Transverse colon (tissue), 3 donors: ENCODE measurements at regions not wholly inside any gene's neighbourhood (a gene's known extent, or its start where the extent isn't known, plus 50 kb on each side); places are given as distances from the start of the nearest gene placed in this dataset.

ENCODE experiments used
- EP300 ChIP-seq: sonication (generic); formaldehyde crosslinking; IDR thresholded peaks from one replicate; pipeline ENCODE4 v1.6.1; 2017; ENCODE audit warnings: antibody characterized with exemption, low read depth
- TF ChIP-seq, protein P1 (sequence below), 5 experiments: fragments of 200-600 bp in 3 of 5; fragments of 450-650 bp in 2 of 5; sonication (generic) in 3 of 5; IDR thresholded peaks; 1 replicate in 2 of 5; 2 replicates in 3 of 5; pipeline ENCODE4 v1.5.1; 2016 to 2017; ENCODE audit warnings: antibody characterized with exemption in 5 of 5, inconsistent platforms in 3 of 5, mild to moderate bottlenecking in 2 of 5, moderate library complexity in 1 of 5

DNA sequence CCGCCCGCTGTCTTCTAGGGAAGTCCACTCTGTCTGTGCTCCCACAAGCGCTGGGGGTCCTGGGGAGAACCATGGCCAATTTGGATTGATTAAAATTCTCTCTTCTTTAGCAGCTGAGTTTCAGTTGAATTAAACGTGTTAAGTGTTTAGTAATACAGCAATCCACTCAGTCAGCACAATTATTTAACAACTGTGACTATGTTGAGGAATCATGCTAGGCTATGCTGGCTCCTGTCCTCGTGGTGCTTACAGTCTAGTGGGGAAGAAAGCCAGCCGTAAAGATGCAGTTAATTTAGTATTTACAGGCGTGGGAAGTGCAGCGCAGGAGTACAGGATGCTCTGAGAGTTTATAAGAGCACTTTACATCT, 88.9 kb upstream of the FOXP4 start:
- TF ChIP-seq, protein P1, sequence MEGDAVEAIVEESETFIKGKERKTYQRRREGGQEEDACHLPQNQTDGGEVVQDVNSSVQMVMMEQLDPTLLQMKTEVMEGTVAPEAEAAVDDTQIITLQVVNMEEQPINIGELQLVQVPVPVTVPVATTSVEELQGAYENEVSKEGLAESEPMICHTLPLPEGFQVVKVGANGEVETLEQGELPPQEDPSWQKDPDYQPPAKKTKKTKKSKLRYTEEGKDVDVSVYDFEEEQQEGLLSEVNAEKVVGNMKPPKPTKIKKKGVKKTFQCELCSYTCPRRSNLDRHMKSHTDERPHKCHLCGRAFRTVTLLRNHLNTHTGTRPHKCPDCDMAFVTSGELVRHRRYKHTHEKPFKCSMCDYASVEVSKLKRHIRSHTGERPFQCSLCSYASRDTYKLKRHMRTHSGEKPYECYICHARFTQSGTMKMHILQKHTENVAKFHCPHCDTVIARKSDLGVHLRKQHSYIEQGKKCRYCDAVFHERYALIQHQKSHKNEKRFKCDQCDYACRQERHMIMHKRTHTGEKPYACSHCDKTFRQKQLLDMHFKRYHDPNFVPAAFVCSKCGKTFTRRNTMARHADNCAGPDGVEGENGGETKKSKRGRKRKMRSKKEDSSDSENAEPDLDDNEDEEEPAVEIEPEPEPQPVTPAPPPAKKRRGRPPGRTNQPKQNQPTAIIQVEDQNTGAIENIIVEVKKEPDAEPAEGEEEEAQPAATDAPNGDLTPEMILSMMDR (IDR thresholded peaks at IDR 0.05) = no peak
- no peak for TF ChIP-seq EP300
